Testis (tissue), 2 donors: ENCODE measurements at regions not wholly inside any gene's neighbourhood (a gene's known extent, or its start where the extent isn't known, plus 50 kb on each side); places are given as distances from the start of the nearest gene placed in this dataset.

Experiments
- POLR2A ChIP-seq: fragments of 450-650 bp; IDR thresholded peaks from one replicate; pipeline ENCODE4 v1.6.1; 2017; ENCODE audit warnings: antibody characterized with exemption, mild to moderate bottlenecking, moderate library complexity
- TF ChIP-seq, protein P1 (sequence below), 3 experiments: fragments of 450-650 bp in 2 of 3; fragments of 200-600 bp in 1 of 3; sonication (generic) in 1 of 3; IDR thresholded peaks; one replicate each; pipeline ENCODE4 v1.5.1; 2016 to 2019; ENCODE audit warnings: antibody characterized with exemption in 3 of 3, mild to moderate bottlenecking in 2 of 3, moderate library complexity in 1 of 3

DNA sequence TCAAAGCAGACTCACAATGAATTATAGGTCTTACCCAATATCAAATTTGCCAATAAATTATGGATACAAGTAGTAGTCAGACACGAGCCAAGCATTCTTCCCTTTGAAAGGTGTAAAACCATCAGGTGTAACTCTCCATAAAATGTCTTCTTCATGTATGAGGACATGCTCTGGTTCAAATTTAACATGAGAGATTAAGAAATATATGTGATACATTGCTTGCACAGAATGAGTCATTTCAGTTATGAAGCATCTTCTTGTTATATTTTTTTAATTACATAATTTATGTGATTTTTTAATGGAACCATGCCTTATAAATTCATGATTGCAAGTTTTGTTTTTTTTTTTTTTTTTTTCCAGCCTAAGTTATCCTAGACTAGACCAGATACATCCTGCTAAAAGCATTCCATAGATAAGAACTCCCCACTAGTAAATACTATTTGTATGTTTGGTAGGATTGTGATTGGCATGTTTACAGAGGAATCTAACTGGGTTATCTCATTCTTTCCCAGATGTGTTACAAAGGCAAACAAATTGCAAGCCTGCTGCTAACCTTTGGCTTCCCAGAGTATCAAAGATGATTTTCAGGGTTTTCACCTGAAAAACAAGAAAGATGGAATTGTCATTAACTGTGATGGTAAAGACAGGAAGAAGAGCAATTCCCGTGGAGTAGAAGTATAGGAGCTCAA lies 621.9 kb downstream of the XIRP2 start:
- TF ChIP-seq POLR2A, result no peak
- TF ChIP-seq, protein P1, sequence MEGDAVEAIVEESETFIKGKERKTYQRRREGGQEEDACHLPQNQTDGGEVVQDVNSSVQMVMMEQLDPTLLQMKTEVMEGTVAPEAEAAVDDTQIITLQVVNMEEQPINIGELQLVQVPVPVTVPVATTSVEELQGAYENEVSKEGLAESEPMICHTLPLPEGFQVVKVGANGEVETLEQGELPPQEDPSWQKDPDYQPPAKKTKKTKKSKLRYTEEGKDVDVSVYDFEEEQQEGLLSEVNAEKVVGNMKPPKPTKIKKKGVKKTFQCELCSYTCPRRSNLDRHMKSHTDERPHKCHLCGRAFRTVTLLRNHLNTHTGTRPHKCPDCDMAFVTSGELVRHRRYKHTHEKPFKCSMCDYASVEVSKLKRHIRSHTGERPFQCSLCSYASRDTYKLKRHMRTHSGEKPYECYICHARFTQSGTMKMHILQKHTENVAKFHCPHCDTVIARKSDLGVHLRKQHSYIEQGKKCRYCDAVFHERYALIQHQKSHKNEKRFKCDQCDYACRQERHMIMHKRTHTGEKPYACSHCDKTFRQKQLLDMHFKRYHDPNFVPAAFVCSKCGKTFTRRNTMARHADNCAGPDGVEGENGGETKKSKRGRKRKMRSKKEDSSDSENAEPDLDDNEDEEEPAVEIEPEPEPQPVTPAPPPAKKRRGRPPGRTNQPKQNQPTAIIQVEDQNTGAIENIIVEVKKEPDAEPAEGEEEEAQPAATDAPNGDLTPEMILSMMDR (IDR thresholded peaks at IDR 0.05), result no peak
